Astrocyte (in vitro differentiated cells and primary cell): ENCODE measurements at regions not wholly inside any gene's neighbourhood (a gene's known extent, or its start where the extent isn't known, plus 50 kb on each side); places are given as distances from the start of the nearest gene placed in this dataset.

ENCODE experiments used
- CTCF ChIP-seq: IDR thresholded peaks from 2 replicates; pipeline ENCODE4 v1.5.1; 2011; ENCODE audit warnings: low read depth, mild to moderate bottlenecking, inconsistent platforms, low read length, moderate library complexity; ENCODE audit not compliant: insufficient read depth
- EZH2 ChIP-seq: IDR thresholded peaks from 2 replicates; pipeline ENCODE4 v1.6.1; 2012; ENCODE audit warnings: mild to moderate bottlenecking, low read length, inconsistent platforms; ENCODE audit not compliant: insufficient read depth

DNA sequence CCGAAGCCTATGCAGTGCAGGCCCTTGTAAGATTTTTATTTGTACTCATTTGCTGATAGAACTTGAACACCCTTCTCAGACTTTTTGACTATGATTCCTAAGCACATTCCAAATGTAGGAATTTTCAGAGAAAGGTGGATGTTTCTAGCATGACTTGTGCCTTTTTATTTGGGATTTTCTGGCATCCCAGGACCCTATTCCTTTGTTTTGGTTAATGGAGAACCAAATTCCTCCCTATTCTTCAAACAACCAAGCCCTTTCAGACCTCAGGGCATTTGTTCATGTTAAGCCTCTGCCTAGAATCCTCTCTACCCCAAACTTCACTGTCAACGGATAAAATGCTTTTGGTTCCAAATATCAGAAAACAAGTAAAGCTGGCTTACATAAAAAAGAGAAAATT is 371.1 kb downstream of the DDX10 start:
- TF ChIP-seq EZH2 (no peak), CTCF (no peak)
